ENCODE measurements at regions not wholly inside any gene's neighbourhood (a gene's known extent, or its start where the extent isn't known, plus 50 kb on each side); places are given as distances from the start of the nearest gene placed in this dataset.
A peak's percentile ranks its signal among the peaks of the same experiment; 100 is the strongest.

DNA sequence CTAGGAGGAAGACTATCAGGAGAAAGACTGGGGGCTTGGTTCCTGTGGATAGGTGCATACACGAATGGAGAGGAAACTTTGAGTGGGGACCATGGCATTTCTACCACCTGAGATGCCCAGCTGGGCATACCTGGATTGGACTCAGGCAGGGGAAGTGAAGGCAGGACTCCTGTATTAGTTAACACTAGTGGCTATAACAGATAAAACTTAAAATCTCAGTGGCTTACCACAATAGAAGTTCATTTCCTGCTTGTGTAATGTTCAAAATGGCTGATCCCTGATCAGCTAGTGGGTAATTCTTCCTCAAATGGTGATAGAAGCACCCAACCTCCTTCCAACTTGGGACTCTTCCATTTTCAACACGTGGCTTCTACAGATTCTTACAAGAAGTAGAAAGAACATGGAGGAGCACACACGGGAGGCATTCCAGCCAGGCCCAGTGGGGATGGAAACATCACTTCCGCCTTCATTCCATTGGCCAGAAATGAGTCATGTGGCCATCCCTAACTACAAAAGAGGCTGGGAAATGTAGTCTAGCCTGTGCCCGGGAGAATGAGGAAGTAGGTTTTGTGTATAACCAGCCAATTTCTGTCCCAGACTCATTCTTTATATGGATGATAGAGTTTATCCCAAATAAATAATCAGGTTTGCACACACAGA lies 112.1 kb downstream of the UTP18 start:
- Histone ChIP-seq H3K27me3 (peaks cover 0 to 15% (median 0%) of the 10 kb centered on the region in 3 donors), H3K9me3 (no peaks in the 10 kb centered on the region), H3K36me3 (no peaks in the 10 kb centered on the region), H3K4me1 (no peaks in the 10 kb centered on the region), H3K4me3 (no peak overlapping the region), H3K27ac (no peak overlapping the region)
- peak in 1 of 2 donors; percentile 45 for DNase-seq
- WGBS, 5 donors = 56 to 68% (median 60%) methylated on average over 5 of the region's 5 CpGs
- intact Hi-C loops (cut with DNase I; ENCODE audit: low total_unique reads) = no loop called here
- TF ChIP-seq POLR2A (IDR thresholded peaks at IDR 0.05) (no peak), POLR2AphosphoS5 (IDR thresholded peaks at IDR 0.05) (no peak), EP300 (IDR thresholded peaks at IDR 0.05) (no peak)
- TF ChIP-seq, protein P1, sequence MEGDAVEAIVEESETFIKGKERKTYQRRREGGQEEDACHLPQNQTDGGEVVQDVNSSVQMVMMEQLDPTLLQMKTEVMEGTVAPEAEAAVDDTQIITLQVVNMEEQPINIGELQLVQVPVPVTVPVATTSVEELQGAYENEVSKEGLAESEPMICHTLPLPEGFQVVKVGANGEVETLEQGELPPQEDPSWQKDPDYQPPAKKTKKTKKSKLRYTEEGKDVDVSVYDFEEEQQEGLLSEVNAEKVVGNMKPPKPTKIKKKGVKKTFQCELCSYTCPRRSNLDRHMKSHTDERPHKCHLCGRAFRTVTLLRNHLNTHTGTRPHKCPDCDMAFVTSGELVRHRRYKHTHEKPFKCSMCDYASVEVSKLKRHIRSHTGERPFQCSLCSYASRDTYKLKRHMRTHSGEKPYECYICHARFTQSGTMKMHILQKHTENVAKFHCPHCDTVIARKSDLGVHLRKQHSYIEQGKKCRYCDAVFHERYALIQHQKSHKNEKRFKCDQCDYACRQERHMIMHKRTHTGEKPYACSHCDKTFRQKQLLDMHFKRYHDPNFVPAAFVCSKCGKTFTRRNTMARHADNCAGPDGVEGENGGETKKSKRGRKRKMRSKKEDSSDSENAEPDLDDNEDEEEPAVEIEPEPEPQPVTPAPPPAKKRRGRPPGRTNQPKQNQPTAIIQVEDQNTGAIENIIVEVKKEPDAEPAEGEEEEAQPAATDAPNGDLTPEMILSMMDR (IDR thresholded peaks at IDR 0.05) = no peak

DNA sequence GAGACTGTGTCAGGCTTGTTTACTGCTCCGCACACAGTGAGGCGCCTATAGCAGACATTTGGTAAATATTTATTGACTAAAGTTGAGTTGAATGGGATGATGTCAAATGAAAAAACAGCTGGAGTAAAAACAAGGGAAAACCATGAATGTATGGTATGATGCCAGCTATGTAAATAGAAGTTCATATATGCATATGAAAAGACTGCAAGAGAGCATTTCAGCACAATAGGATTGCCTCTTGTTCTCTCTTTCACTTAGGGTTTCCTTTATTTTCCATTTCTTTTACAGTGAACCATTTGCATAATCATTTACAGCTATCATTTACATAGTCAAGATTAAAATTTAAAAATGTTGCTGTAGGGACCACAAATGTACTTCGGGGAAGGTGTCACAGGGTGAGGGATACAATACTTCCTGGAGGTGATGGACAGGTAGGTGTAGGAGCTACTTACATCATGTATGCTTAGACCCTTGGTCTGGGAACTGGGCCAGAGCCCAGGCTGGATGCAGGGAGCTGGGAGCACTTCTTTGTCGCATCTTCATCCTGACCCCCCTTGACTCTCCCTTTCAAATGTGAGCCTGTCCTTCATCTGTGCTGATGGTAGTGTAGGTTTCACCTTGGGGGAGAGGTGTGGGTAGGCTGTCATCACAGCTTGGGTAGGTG lies 113.3 kb downstream of the UTP18 start:
- WGBS, 5 donors = 68 to 78% (median 69%) methylated on average over 4 of the region's 4 CpGs

DNA sequence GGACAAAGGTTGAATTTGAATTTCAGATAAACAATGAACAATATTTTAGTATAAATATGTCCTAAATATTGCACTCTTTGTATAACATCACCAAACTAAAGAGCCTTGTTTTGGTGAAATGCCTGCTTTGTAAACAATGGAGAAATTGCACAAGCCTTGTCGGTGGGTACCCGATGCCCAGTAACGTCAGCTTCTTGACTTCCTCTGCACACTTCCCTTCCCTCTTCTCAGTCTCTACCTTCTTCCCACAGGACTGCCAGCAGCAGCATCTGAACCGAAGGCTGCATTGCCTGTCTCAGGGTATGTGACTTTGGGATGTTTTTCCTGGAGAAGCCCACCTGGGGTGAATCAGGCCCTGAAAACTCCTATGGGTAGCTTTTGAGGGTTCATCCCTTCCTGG lies 113.9 kb downstream of the UTP18 start:
- peaks cover 0 to 15% (median 0%) of the 10 kb centered on the region in 3 donors for H3K27me3 ChIP-seq
- H3K27ac ChIP-seq = no peak overlapping the region
- intact Hi-C loops (cut with DNase I; ENCODE audit: low total_unique reads) = no loop called here
- 48 to 68% (median 64%) methylated on average over 3 to 4 of the region's 4 CpGs for WGBS, 5 donors
- H3K9me3 ChIP-seq = no peaks in the 10 kb centered on the region
- no peak overlapping the region for H3K4me3 ChIP-seq
- DNase-seq = no peak
- H3K4me1 ChIP-seq = no peaks in the 10 kb centered on the region
- TF ChIP-seq POLR2AphosphoS5 (IDR thresholded peaks at IDR 0.05) (no peak), POLR2A (IDR thresholded peaks at IDR 0.05) (no peak), EP300 (IDR thresholded peaks at IDR 0.05) (no peak)
- TF ChIP-seq, protein P1 (IDR thresholded peaks at IDR 0.05) = no peak
- no peaks in the 10 kb centered on the region for H3K36me3 ChIP-seq

More for the DNA sequence above, 113.3 kb downstream of the UTP18 start:
- TF ChIP-seq POLR2AphosphoS5 (IDR thresholded peaks at IDR 0.05) (no peak), EP300 (IDR thresholded peaks at IDR 0.05) (no peak), POLR2A (IDR thresholded peaks at IDR 0.05) (no peak)
- TF ChIP-seq, protein P1 (IDR thresholded peaks at IDR 0.05) = no peak
- Histone ChIP-seq H3K9me3 (no peaks in the 10 kb centered on the region), H3K27ac (no peak overlapping the region), H3K4me3 (no peak overlapping the region), H3K4me1 (no peaks in the 10 kb centered on the region), H3K27me3 (peaks cover 0 to 15% (median 0%) of the 10 kb centered on the region in 3 donors), H3K36me3 (no peaks in the 10 kb centered on the region)
- intact Hi-C loops (cut with DNase I; ENCODE audit: low total_unique reads) = no loop called here
- no peak for DNase-seq

DNA sequence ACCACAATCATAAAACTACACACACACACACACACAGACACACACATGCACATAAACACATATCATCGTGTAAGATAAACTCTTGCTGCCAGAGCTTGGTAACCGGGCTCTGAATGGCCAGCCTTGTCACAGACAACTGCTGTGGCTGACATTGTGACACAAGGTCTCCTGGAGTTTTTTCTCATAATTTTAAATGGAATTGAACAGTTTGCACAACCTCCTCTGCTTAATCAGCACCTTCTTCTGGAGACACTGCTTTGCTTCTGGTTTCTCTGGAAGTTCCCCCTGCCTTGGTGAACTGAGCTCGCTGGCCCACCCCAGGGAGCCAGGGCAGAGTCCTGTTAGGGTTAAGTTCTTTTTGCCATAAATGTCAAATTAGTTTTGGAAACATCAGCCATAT lies 115.4 kb downstream of the UTP18 start:
- Histone ChIP-seq H3K27me3 (peaks cover 0 to 7% (median 0%) of the 10 kb centered on the region in 3 donors), H3K4me3 (no peak overlapping the region), H3K4me1 (no peaks in the 10 kb centered on the region), H3K9me3 (no peaks in the 10 kb centered on the region), H3K27ac (no peak overlapping the region), H3K36me3 (no peaks in the 10 kb centered on the region)
- WGBS, 5 donors = 69 to 82% (median 74%) methylated on average over 3 of the region's 3 CpGs
- TF ChIP-seq, protein P1 (IDR thresholded peaks at IDR 0.05) = no peak
- TF ChIP-seq POLR2AphosphoS5 (IDR thresholded peaks at IDR 0.05) (no peak), EP300 (IDR thresholded peaks at IDR 0.05) (no peak), POLR2A (IDR thresholded peaks at IDR 0.05) (no peak)
- intact Hi-C loops (cut with DNase I; ENCODE audit: low total_unique reads) = no loop called here
- no peak for DNase-seq
